SJSA1 (cell line): ENCODE measurements at regions not wholly inside any gene's neighbourhood (a gene's known extent, or its start where the extent isn't known, plus 50 kb on each side); places are given as distances from the start of the nearest gene placed in this dataset.

Experiments used
- DNase-seq, 2 experiments: peaks; one replicate each; pipeline ENCODE4 v3.0.0-alpha.2; 2015 to 2020; ENCODE audit warnings: low spot score in 2 of 2, low read depth in 1 of 2
- H3K27ac ChIP-seq: fragments of 250-450 bp; sonication (Bioruptor Pico); 2 replicates; pipeline ENCODE4 v1.5.1; 2020; ENCODE audit warnings: mild to moderate bottlenecking, moderate library complexity
- H3K27me3 ChIP-seq: fragments of 250-450 bp; sonication (Bioruptor Pico); replicated peaks from 2 replicates; pipeline ENCODE4 v1.5.1; 2020; ENCODE audit warnings: mild to moderate bottlenecking, moderate library complexity
- H3K36me3 ChIP-seq: fragments of 250-450 bp; sonication (Bioruptor Pico); 2 replicates; pipeline ENCODE4 v1.5.1; 2020; ENCODE audit warnings: mild to moderate bottlenecking
- H3K4me1 ChIP-seq: fragments of 250-450 bp; sonication (Bioruptor Pico); replicated peaks from 2 replicates; pipeline ENCODE4 v1.6.1; 2021; ENCODE audit warnings: mild to moderate bottlenecking
- H3K4me3 ChIP-seq: fragments of 250-450 bp; sonication (Bioruptor Pico); 2 replicates; pipeline ENCODE4 v1.5.1; 2020; ENCODE audit warnings: mild to moderate bottlenecking
- H3K9me3 ChIP-seq: fragments of 250-450 bp; sonication (Bioruptor Pico); replicated peaks from 2 replicates; pipeline ENCODE4 v1.5.1; 2020; ENCODE audit warnings: mild to moderate bottlenecking

GRCh38 chr1:221025501-221025900 is 146.3 kb downstream of the HLX start:
- Histone ChIP-seq H3K4me1 (no peaks in the 10 kb centered on the region), H3K27me3 (no peaks in the 10 kb centered on the region), H3K36me3 (no peaks in the 10 kb centered on the region), H3K27ac (no peak overlapping the region), H3K4me3 (no peak overlapping the region), H3K9me3 (no peaks in the 10 kb centered on the region)
- no peak for DNase-seq

- H3K4me3 ChIP-seq: no peak overlapping the region
- no peaks in the 10 kb centered on the region for H3K27me3 ChIP-seq
- no peak overlapping the region for H3K27ac ChIP-seq
- no peaks in the 10 kb centered on the region for H3K36me3 ChIP-seq
- H3K4me1 ChIP-seq: no peaks in the 10 kb centered on the region
- no peak for DNase-seq
- H3K9me3 ChIP-seq: no peaks in the 10 kb centered on the region
Observed at GRCh38 chr1:221025956-221026355, 146.7 kb downstream of the HLX start.

- Histone ChIP-seq H3K9me3 (no peaks in the 10 kb centered on the region), H3K27me3 (no peaks in the 10 kb centered on the region), H3K4me3 (no peak overlapping the region), H3K4me1 (peaks cover 2% of the 10 kb centered on the region), H3K27ac (no peak overlapping the region), H3K36me3 (no peaks in the 10 kb centered on the region)
- no peak for DNase-seq
Observed at GRCh38 chr1:221029981-221030649, 150.9 kb downstream of the HLX start.

- peaks cover 11% of the 10 kb centered on the region for H3K4me1 ChIP-seq
- H3K9me3 ChIP-seq: no peaks in the 10 kb centered on the region
- DNase-seq: no peak
- no peaks in the 10 kb centered on the region for H3K27me3 ChIP-seq
- no peak overlapping the region for H3K4me3 ChIP-seq
- H3K27ac ChIP-seq: no peak overlapping the region
- H3K36me3 ChIP-seq: no peaks in the 10 kb centered on the region
Observed at GRCh38 chr1:221030990-221031389, 151.7 kb downstream of the HLX start.

GRCh38 chr1:221031458-221032203 is 152.4 kb downstream of the HLX start:
- Histone ChIP-seq H3K4me3 (no peak overlapping the region), H3K36me3 (no peaks in the 10 kb centered on the region), H3K9me3 (no peaks in the 10 kb centered on the region), H3K27ac (no peak overlapping the region), H3K27me3 (no peaks in the 10 kb centered on the region), H3K4me1 (peaks cover 17% of the 10 kb centered on the region)
- DNase-seq: no peak

GRCh38 chr1:221032204-221032585 is 153.0 kb downstream of the HLX start:
- H3K4me3 ChIP-seq: no peak overlapping the region
- H3K9me3 ChIP-seq: no peaks in the 10 kb centered on the region
- H3K4me1 ChIP-seq: peaks cover 20% of the 10 kb centered on the region
- DNase-seq: no peak
- H3K36me3 ChIP-seq: no peaks in the 10 kb centered on the region
- no peaks in the 10 kb centered on the region for H3K27me3 ChIP-seq
- no peak overlapping the region for H3K27ac ChIP-seq

- no peak for DNase-seq
- no peak overlapping the region for H3K27ac ChIP-seq
Observed at GRCh38 chr1:221032637-221033280, 153.5 kb downstream of the HLX start.

GRCh38 chr1:221035662-221036153 is 156.5 kb downstream of the HLX start:
- Histone ChIP-seq H3K9me3 (no peaks in the 10 kb centered on the region), H3K27me3 (no peaks in the 10 kb centered on the region), H3K4me3 (peak overlapping the region; percentile 16), H3K27ac (peak overlapping the region; percentile 90), H3K4me1 (peaks cover 30% of the 10 kb centered on the region), H3K36me3 (no peaks in the 10 kb centered on the region)
- DNase-seq: peak; percentile 67 to 85

More at GRCh38 chr1:221032637-221033280, 153.5 kb downstream of the HLX start:
- Histone ChIP-seq H3K36me3 (no peaks in the 10 kb centered on the region), H3K4me1 (peaks cover 20% of the 10 kb centered on the region), H3K27me3 (no peaks in the 10 kb centered on the region), H3K4me3 (no peak overlapping the region), H3K9me3 (no peaks in the 10 kb centered on the region)

- Histone ChIP-seq H3K27me3 (no peaks in the 10 kb centered on the region), H3K27ac (no peak overlapping the region), H3K4me1 (peaks cover 30% of the 10 kb centered on the region), H3K4me3 (no peak overlapping the region), H3K36me3 (no peaks in the 10 kb centered on the region), H3K9me3 (no peaks in the 10 kb centered on the region)
- peak; percentile 39 to 48 for DNase-seq
Observed at GRCh38 chr1:221039616-221040015, 160.4 kb downstream of the HLX start.

- Histone ChIP-seq H3K4me3 (no peak overlapping the region), H3K36me3 (no peaks in the 10 kb centered on the region), H3K27ac (no peak overlapping the region), H3K9me3 (no peaks in the 10 kb centered on the region), H3K4me1 (peaks cover 27% of the 10 kb centered on the region), H3K27me3 (no peaks in the 10 kb centered on the region)
- no peak for DNase-seq
Observed at GRCh38 chr1:221040101-221040500, 160.9 kb downstream of the HLX start.

GRCh38 chr1:221040691-221041285 is 161.5 kb downstream of the HLX start:
- H3K27ac ChIP-seq: no peak overlapping the region
- H3K27me3 ChIP-seq: no peaks in the 10 kb centered on the region
- peaks cover 23% of the 10 kb centered on the region for H3K4me1 ChIP-seq
- no peaks in the 10 kb centered on the region for H3K36me3 ChIP-seq
- H3K4me3 ChIP-seq: no peak overlapping the region
- no peaks in the 10 kb centered on the region for H3K9me3 ChIP-seq
- DNase-seq: no peak

- Histone ChIP-seq H3K27ac (no peak overlapping the region), H3K36me3 (no peaks in the 10 kb centered on the region), H3K9me3 (no peaks in the 10 kb centered on the region), H3K4me3 (no peak overlapping the region), H3K4me1 (peaks cover 29% of the 10 kb centered on the region), H3K27me3 (no peaks in the 10 kb centered on the region)
- DNase-seq: no peak
Observed at GRCh38 chr1:221044538-221044937, 165.3 kb downstream of the HLX start.

- H3K4me1 ChIP-seq: peaks cover 23% of the 10 kb centered on the region
- no peaks in the 10 kb centered on the region for H3K9me3 ChIP-seq
- DNase-seq: no peak
- no peaks in the 10 kb centered on the region for H3K36me3 ChIP-seq
- H3K27ac ChIP-seq: no peak overlapping the region
- H3K4me3 ChIP-seq: no peak overlapping the region
- no peaks in the 10 kb centered on the region for H3K27me3 ChIP-seq
Observed at GRCh38 chr1:221045151-221045550, 165.9 kb downstream of the HLX start.
